ENCODE measurements at regions not wholly inside any gene's neighbourhood (a gene's known extent, or its start where the extent isn't known, plus 50 kb on each side); places are given as distances from the start of the nearest gene placed in this dataset.

DNA sequence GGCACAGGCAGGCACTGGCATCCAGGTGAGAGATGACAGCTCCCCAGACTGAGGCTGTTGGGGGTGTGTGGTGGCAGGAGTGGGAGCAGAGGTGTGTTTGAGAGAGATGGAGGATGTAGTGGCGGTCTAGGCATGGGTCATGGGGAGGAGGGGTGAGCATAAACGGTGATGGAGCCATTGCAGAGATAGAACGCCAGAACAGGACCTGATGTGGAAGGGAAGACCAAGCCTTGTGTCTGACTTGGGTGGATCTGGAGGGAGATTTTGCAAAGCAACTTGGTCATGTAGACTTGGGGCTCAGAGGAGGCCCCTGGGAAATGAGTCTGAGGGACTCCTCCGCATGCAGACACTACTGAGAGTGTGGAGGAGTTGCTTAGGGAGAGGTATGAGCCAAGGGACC lies 50.0 kb upstream of the CLDN5 start:
- Histone ChIP-seq H3K9me3 (ENCODE audit: control insufficient read depth in 1 of 2, insufficient read depth in 1 of 2, low read depth in 1 of 2, low read length in 2 of 2) (no peaks in the 10 kb centered on the region), H3K27ac (ENCODE audit: low read depth, low read length) (no peak overlapping the region), H3K27me3 (ENCODE audit: insufficient read depth, low read length) (no peaks in the 10 kb centered on the region), H3K4me3 (replicated peaks in 1 of 2; ENCODE audit: low read depth in 1 of 2, low read length in 2 of 2) (no peak overlapping the region), H3K4me2 (ENCODE audit: low read length) (no peak overlapping the region), H2AFZ (ENCODE audit: low read depth, low read length, poor library complexity, severe bottlenecking) (no peak overlapping the region), H3K9ac (ENCODE audit: low read length) (no peak overlapping the region), H4K20me1 (ENCODE audit: insufficient read depth) (no peaks in the 10 kb centered on the region), H3K4me1 (ENCODE audit: control insufficient read depth in 1 of 2, insufficient read depth in 2 of 2, low read length in 2 of 2) (peaks cover 0 to 14% of the 10 kb centered on the region in 2 experiments; a peak in 2 of 4 replicates), H3K9me2 (ENCODE audit: insufficient read depth) (no peaks in the 10 kb centered on the region), H3K36me3 (ENCODE audit: control insufficient read depth in 1 of 2, insufficient read depth in 2 of 2, low read length in 2 of 2) (no peaks in the 10 kb centered on the region), H3K79me2 (ENCODE audit: insufficient read depth, low read length) (no peaks in the 10 kb centered on the region)
- DNase-seq (ENCODE audit: low read depth, low spot score), result no peak
- ATAC-seq, result no peak
- intact Hi-C loops (cut with micrococcal nuclease), result no loop called here
- TF ChIP-seq, protein P1, sequence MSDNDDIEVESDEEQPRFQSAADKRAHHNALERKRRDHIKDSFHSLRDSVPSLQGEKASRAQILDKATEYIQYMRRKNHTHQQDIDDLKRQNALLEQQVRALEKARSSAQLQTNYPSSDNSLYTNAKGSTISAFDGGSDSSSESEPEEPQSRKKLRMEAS (IDR thresholded peaks at IDR 0.05), result no peak
- TF ChIP-seq, protein P2, sequence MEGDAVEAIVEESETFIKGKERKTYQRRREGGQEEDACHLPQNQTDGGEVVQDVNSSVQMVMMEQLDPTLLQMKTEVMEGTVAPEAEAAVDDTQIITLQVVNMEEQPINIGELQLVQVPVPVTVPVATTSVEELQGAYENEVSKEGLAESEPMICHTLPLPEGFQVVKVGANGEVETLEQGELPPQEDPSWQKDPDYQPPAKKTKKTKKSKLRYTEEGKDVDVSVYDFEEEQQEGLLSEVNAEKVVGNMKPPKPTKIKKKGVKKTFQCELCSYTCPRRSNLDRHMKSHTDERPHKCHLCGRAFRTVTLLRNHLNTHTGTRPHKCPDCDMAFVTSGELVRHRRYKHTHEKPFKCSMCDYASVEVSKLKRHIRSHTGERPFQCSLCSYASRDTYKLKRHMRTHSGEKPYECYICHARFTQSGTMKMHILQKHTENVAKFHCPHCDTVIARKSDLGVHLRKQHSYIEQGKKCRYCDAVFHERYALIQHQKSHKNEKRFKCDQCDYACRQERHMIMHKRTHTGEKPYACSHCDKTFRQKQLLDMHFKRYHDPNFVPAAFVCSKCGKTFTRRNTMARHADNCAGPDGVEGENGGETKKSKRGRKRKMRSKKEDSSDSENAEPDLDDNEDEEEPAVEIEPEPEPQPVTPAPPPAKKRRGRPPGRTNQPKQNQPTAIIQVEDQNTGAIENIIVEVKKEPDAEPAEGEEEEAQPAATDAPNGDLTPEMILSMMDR (IDR thresholded peaks at IDR 0.05 in 2 of 3, conservative IDR thresholded peaks at IDR 0.05 in 1 of 3; ENCODE audit: borderline replicate concordance in 1 of 3, insufficient read depth in 1 of 3, low read depth in 2 of 3, low read length in 2 of 3), result no peak
- no peak for TF ChIP-seq ZFX (IDR thresholded peaks at IDR 0.05)
- no peak for TF ChIP-seq EGR1 (IDR thresholded peaks at IDR 0.05; ENCODE audit: low read depth)
- no peak for TF ChIP-seq TCF7L2 (IDR thresholded peaks at IDR 0.05; ENCODE audit: borderline replicate concordance, extremely low read depth, insufficient read depth, insufficient read length)
- TF ChIP-seq CEBPB (IDR thresholded peaks at IDR 0.05; ENCODE audit: low read depth), result no peak
- TF ChIP-seq, protein P3, sequence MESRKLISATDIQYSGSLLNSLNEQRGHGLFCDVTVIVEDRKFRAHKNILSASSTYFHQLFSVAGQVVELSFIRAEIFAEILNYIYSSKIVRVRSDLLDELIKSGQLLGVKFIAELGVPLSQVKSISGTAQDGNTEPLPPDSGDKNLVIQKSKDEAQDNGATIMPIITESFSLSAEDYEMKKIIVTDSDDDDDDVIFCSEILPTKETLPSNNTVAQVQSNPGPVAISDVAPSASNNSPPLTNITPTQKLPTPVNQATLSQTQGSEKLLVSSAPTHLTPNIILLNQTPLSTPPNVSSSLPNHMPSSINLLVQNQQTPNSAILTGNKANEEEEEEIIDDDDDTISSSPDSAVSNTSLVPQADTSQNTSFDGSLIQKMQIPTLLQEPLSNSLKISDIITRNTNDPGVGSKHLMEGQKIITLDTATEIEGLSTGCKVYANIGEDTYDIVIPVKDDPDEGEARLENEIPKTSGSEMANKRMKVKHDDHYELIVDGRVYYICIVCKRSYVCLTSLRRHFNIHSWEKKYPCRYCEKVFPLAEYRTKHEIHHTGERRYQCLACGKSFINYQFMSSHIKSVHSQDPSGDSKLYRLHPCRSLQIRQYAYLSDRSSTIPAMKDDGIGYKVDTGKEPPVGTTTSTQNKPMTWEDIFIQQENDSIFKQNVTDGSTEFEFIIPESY (IDR thresholded peaks at IDR 0.05; ENCODE audit: extremely low read depth, insufficient replicate concordance, low read length), result no peak
- TF ChIP-seq EZH2 (IDR thresholded peaks at IDR 0.05), result no peak
- TF ChIP-seq FOSL1 (IDR thresholded peaks at IDR 0.05; ENCODE audit: low read depth), result no peak
- TF ChIP-seq CBX3 (IDR thresholded peaks at IDR 0.05; ENCODE audit: low read depth), result no peak
- no peak for TF ChIP-seq RAD21 (IDR thresholded peaks at IDR 0.05; ENCODE audit: low read depth)
- TF ChIP-seq EZH2phosphoT487 (IDR thresholded peaks at IDR 0.05; ENCODE audit: borderline replicate concordance), result no peak
- TF ChIP-seq, protein P4, sequence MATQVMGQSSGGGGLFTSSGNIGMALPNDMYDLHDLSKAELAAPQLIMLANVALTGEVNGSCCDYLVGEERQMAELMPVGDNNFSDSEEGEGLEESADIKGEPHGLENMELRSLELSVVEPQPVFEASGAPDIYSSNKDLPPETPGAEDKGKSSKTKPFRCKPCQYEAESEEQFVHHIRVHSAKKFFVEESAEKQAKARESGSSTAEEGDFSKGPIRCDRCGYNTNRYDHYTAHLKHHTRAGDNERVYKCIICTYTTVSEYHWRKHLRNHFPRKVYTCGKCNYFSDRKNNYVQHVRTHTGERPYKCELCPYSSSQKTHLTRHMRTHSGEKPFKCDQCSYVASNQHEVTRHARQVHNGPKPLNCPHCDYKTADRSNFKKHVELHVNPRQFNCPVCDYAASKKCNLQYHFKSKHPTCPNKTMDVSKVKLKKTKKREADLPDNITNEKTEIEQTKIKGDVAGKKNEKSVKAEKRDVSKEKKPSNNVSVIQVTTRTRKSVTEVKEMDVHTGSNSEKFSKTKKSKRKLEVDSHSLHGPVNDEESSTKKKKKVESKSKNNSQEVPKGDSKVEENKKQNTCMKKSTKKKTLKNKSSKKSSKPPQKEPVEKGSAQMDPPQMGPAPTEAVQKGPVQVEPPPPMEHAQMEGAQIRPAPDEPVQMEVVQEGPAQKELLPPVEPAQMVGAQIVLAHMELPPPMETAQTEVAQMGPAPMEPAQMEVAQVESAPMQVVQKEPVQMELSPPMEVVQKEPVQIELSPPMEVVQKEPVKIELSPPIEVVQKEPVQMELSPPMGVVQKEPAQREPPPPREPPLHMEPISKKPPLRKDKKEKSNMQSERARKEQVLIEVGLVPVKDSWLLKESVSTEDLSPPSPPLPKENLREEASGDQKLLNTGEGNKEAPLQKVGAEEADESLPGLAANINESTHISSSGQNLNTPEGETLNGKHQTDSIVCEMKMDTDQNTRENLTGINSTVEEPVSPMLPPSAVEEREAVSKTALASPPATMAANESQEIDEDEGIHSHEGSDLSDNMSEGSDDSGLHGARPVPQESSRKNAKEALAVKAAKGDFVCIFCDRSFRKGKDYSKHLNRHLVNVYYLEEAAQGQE (IDR thresholded peaks at IDR 0.05; ENCODE audit: low read depth), result no peak
- TF ChIP-seq ELF1 (IDR thresholded peaks at IDR 0.05; ENCODE audit: borderline replicate concordance, low read depth), result no peak
- TF ChIP-seq ZNF274 (IDR thresholded peaks at IDR 0.05; ENCODE audit: low read depth, low read length), result no peak
- TF ChIP-seq SIN3A (IDR thresholded peaks at IDR 0.05; ENCODE audit: low read depth), result no peak
- TF ChIP-seq, protein P5, sequence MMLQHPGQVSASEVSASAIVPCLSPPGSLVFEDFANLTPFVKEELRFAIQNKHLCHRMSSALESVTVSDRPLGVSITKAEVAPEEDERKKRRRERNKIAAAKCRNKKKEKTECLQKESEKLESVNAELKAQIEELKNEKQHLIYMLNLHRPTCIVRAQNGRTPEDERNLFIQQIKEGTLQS (IDR thresholded peaks at IDR 0.05), result no peak
- TF ChIP-seq JUND (IDR thresholded peaks at IDR 0.05), result no peak
- TF ChIP-seq POLR2AphosphoS5 (IDR thresholded peaks at IDR 0.05; ENCODE audit: low read depth, low read length), result no peak
- BruUV-seq (replicated peaks), result no TSS peak
- ChIA-PET RAD21 (ENCODE audit: low non-redundant PET in 1 of 2, low total read pairs in 2 of 2, uncharacterized antibody in 2 of 2, unreplicated experiment in 2 of 2) (no interaction called here), CTCF (no interaction called here), POLR2A (no interaction called here)
